IMR-90 (cell line): ENCODE measurements at regions not wholly inside any gene's neighbourhood (a gene's known extent, or its start where the extent isn't known, plus 50 kb on each side); places are given as distances from the start of the nearest gene placed in this dataset.

ENCODE experiments used
- CTCF ChIP-seq: conservative IDR thresholded peaks from 2 replicates; pipeline ENCODE4 v1.5.1; 2012; ENCODE audit warnings: mild to moderate bottlenecking, low read depth, low read length, improper control_type of control experiment
- ELK1 ChIP-seq: fragments of 150-350 bp; IDR thresholded peaks from 2 replicates; pipeline ENCODE4 v1.6.1; 2016; ENCODE audit warnings: low read depth, mild to moderate bottlenecking, low read length, moderate library complexity, borderline replicate concordance
- FOS ChIP-seq: fragments of 150-350 bp; IDR thresholded peaks from 2 replicates; pipeline ENCODE4 v1.6.1; 2016; ENCODE audit warnings: low read depth, low read length
- MAFK ChIP-seq: IDR thresholded peaks from 2 replicates; pipeline ENCODE4 v1.6.1; 2012; ENCODE audit warnings: low read depth, low read length, improper control_type of control experiment
- MAZ ChIP-seq: IDR thresholded peaks from 2 replicates; pipeline ENCODE4 v1.6.1; 2012; ENCODE audit warnings: low read depth, mild to moderate bottlenecking, low read length, improper control_type of control experiment, moderate library complexity, borderline replicate concordance
- MXI1 ChIP-seq: IDR thresholded peaks from 2 replicates; pipeline ENCODE4 v1.6.1; 2012; ENCODE audit warnings: low read depth, mild to moderate bottlenecking, low read length, moderate library complexity, borderline replicate concordance
- POLR2A ChIP-seq: IDR thresholded peaks from 2 replicates; pipeline ENCODE4 v1.6.1; 2012; ENCODE audit warnings: mild to moderate bottlenecking, low read depth, low read length
- RAD21 ChIP-seq: IDR thresholded peaks from 2 replicates; pipeline ENCODE4 v1.6.1; 2012; ENCODE audit warnings: low read length, improper control_type of control experiment
- RFX5 ChIP-seq: IDR thresholded peaks from 2 replicates; pipeline ENCODE4 v1.8.0; 2012; ENCODE audit warnings: low read depth, mild to moderate bottlenecking, low read length, moderate library complexity
- SMC3 ChIP-seq: fragments of 150-350 bp; IDR thresholded peaks from 2 replicates; pipeline ENCODE4 v1.6.1; 2016; ENCODE audit warnings: low read depth, mild to moderate bottlenecking, antibody characterized with exemption, low read length, moderate library complexity
- USF2 ChIP-seq: fragments of 150-350 bp; IDR thresholded peaks from 2 replicates; pipeline ENCODE4 v1.6.1; 2017; ENCODE audit warnings: mild to moderate bottlenecking, antibody characterized with exemption, low read length, low read depth

GRCh38 chr4:8676676-8677075 lies 84.1 kb downstream of the CPZ start:
- TF ChIP-seq CTCF, result no peak
- TF ChIP-seq POLR2A, result no peak
- no peak for TF ChIP-seq FOS
- no peak for TF ChIP-seq RFX5
- no peak for TF ChIP-seq ELK1
- TF ChIP-seq MAFK, result no peak
- no peak for TF ChIP-seq SMC3
- TF ChIP-seq MAZ, result no peak
- no peak for TF ChIP-seq USF2
- no peak for TF ChIP-seq MXI1
- TF ChIP-seq RAD21, result no peak
